ENCODE measurements at regions not wholly inside any gene's neighbourhood (a gene's known extent, or its start where the extent isn't known, plus 50 kb on each side); places are given as distances from the start of the nearest gene placed in this dataset.

DNA sequence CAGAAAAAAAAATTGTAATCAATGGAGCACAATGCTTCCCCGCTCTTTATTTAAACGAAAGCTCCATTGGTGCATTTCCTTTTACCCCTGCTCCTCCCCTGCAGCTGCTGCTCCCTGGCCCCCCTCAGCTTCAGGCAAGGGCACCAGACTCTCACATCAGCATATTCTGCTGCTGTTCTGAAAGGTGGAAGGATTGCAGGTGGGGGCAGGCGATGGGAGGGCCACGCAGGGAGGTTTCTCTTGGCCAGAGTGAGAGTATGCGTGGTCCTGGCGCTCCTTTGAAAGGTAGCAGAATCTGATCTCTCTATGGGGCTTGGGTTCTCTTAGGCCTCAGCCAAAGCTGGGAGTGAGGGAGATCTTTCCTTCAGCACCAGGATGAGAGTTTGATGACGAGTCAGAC is 240.9 kb upstream of the CADM1 start:
- TF ChIP-seq, protein P1, sequence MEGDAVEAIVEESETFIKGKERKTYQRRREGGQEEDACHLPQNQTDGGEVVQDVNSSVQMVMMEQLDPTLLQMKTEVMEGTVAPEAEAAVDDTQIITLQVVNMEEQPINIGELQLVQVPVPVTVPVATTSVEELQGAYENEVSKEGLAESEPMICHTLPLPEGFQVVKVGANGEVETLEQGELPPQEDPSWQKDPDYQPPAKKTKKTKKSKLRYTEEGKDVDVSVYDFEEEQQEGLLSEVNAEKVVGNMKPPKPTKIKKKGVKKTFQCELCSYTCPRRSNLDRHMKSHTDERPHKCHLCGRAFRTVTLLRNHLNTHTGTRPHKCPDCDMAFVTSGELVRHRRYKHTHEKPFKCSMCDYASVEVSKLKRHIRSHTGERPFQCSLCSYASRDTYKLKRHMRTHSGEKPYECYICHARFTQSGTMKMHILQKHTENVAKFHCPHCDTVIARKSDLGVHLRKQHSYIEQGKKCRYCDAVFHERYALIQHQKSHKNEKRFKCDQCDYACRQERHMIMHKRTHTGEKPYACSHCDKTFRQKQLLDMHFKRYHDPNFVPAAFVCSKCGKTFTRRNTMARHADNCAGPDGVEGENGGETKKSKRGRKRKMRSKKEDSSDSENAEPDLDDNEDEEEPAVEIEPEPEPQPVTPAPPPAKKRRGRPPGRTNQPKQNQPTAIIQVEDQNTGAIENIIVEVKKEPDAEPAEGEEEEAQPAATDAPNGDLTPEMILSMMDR (IDR thresholded peaks at IDR 0.05), result no peak
- TF ChIP-seq EZH2 (IDR thresholded peaks at IDR 0.05) (no peak), EZH2phosphoT487 (IDR thresholded peaks at IDR 0.05) (no peak)
